ENCODE measurements at regions not wholly inside any gene's neighbourhood (a gene's known extent, or its start where the extent isn't known, plus 50 kb on each side); places are given as distances from the start of the nearest gene placed in this dataset.
"Not testable (repeated sequence)": the region's sequence is repeated elsewhere in the genome, so short reads cannot be mapped to it uniquely, and the experiment has no call there.

GRCh38 chr10:3270577-3271316, 98.2 kb upstream of the PITRM1 start:
- DNase-seq (ENCODE audit: low read depth in 2 of 2), result no peak

GRCh38 chr10:3268025-3268424, 95.4 kb upstream of the PITRM1 start:
- DNase-seq (ENCODE audit: low read depth in 2 of 2), result no peak

DNA sequence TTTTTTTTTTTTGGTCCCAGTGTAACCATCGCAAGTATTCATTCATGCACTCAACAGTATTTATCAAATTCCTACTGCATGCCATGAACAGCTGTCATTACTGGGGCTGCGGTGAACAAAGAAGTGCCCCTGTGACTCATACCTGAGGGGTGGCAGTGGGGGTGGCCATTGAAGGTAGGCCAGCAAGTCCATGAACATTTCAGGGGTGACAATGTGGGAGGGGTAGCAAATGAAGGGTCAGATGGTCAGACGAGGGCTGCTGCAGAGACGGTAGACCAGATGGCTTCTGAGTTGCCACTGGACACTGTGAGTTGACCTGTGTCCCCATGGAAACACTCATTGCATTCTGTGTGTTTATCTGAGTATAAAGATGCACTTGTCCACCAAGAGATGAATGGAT, 92.5 kb upstream of the PITRM1 start:
- DNase-seq (ENCODE audit: low read depth in 2 of 2), result no peak

- DNase-seq (ENCODE audit: low read depth in 2 of 2), result no peak
Measured at GRCh38 chr10:3264161-3264761, 91.7 kb upstream of the PITRM1 start.

- DNase-seq (ENCODE audit: low read depth in 2 of 2), result no peak
Measured at GRCh38 chr10:3263747-3264146, 91.2 kb upstream of the PITRM1 start.

DNA sequence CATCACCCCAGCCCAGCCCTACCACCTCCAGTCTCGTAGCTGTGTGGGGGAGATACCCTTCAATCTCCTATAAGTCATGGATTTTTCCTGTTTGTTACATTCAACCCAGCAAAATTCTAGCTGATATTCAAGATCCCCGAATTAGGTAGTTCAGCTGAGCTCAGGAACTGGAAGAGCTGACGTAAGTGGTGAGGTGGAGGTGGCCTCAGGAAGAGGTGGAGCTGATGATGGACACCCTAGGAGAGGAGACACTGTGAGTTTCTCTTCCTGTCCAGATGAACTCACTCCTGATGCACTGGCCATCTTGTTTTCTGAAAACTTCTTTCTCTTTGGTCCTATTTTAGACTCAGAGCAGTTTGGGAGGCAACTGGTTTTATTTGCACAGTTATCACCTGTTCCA, 90.5 kb upstream of the PITRM1 start:
- DNase-seq (ENCODE audit: low read depth in 2 of 2), result no peak

DNA sequence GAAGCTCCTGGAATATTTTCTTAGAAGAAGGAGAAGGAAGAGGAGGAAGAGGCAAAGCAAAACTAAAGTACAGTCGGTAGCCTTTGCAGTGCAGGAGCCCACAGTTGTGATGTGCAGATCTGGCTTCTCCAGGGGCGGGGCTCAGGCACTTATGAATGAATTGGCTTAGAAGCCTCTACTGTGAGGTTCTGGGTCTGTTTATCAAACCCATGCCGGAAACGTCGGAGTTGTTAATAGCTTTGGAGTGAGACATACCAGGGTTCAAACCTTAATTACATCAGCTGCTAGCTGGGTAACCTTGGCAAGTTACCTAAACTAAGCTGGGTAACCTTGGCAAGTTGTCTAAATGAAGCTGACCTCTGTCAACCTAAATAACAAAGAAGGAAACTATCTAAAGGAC, 89.3 kb upstream of the PITRM1 start:
- no peak for DNase-seq (ENCODE audit: low read depth in 2 of 2)

DNA sequence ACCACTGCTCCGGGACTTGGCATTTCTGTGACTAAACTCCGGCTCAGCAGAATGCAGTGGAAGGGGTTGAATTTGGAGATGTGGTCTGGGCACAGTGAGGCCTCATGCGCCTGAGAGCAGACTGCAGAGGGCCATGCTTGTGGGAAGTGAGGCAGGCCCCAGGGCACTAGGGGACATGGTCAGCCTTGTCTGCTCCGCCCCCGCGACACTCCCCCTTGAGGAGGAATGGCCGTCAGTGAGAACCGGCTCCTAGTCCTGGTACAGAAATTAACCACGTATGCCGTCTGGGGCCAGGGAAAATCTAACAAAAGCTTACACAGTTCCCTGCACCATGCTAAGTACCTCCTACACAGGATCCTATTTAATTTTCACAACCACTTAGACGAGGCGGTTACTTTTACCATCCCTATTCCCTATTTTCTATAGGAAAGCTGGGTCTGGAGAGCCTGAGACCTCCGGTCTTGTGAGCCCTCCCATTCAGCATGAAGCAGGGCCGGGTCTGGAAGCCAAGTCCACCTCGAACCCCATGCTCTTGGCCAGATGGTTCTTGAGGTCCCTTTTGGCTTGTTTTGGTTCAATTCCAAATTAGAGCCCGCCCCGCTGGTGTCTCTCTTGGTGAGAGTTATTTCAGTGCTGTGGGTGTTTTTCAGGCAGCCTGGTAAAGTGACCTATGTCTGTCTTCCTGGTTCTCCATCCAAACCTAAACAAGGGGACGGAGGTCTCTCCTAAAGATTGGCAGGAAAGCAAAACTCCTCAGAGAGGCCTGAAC, 87.7 kb upstream of the PITRM1 start:
- DNase-seq (ENCODE audit: low read depth in 2 of 2), result no peak

- no peak for DNase-seq (ENCODE audit: low read depth in 2 of 2)
Measured at GRCh38 chr10:3259499-3259898, 86.9 kb upstream of the PITRM1 start.

GRCh38 chr10:3258394-3258793, 85.8 kb upstream of the PITRM1 start:
- no peak for DNase-seq (ENCODE audit: low read depth in 2 of 2)

DNA sequence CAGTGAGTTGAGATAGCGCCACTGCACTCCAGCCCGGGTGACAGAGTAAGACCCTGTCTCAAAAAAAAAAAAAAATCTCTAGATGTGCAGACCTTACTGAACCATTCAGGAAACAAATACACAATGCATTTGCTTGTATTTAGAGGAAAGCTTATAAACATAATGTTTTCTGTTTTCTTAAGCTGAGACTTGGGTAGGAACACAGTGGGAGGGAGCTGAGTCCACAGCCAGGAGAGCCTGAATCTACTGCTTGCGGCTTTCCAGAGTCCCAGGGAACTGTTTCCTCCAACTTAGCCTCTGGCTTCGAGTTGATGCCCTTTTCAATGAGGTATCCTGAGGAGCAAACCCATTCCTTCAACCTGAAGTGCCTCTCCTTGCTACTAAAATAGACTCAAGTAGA, 83.0 kb upstream of the PITRM1 start:
- no peak for DNase-seq (ENCODE audit: low read depth in 2 of 2)

DNA sequence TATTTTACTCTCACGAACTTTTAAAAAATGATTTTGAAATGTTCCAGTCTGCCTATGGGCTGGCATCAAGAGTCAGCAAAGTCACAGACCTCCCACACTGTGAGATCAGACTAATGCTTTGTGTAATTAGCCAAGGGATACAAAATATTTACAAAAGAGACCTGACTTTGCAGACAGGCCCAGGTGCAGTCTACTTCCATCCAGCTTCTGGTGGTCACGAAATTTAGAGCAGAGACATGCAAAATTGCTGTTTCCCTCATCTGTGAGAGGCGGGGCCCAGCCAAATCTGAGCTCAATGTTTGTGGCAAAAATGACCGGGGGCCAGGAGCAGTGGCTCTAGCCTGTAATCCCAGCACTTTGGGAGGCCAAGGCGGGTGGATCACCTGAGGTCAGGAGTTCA, 82.5 kb upstream of the PITRM1 start:
- DNase-seq (ENCODE audit: low read depth in 2 of 2), result no peak

DNA sequence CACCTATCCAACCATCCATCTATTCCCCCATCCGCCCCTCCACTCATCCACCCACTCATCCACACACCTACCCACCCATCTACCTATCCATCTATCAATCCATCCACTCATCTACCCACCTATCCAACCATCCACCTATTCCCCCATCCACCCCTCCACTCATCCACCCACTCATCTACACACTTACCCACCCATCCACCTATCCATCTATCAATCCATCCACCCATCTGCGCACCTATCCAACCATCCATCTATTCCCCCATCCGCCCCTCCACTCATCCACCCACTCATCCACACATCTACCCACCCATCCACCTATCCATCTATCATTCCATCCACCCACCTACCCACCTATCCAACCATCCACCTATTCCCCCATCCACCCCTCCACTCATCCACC, 81.4 kb upstream of the PITRM1 start:
- not testable (repeated sequence) for DNase-seq (ENCODE audit: low read depth in 2 of 2)

GRCh38 chr10:3251172-3251571, 78.6 kb upstream of the PITRM1 start:
- no peak for DNase-seq (ENCODE audit: low read depth in 2 of 2)

GRCh38 chr10:3249307-3249889, 76.8 kb upstream of the PITRM1 start:
- no peak for DNase-seq (ENCODE audit: low read depth in 2 of 2)

DNA sequence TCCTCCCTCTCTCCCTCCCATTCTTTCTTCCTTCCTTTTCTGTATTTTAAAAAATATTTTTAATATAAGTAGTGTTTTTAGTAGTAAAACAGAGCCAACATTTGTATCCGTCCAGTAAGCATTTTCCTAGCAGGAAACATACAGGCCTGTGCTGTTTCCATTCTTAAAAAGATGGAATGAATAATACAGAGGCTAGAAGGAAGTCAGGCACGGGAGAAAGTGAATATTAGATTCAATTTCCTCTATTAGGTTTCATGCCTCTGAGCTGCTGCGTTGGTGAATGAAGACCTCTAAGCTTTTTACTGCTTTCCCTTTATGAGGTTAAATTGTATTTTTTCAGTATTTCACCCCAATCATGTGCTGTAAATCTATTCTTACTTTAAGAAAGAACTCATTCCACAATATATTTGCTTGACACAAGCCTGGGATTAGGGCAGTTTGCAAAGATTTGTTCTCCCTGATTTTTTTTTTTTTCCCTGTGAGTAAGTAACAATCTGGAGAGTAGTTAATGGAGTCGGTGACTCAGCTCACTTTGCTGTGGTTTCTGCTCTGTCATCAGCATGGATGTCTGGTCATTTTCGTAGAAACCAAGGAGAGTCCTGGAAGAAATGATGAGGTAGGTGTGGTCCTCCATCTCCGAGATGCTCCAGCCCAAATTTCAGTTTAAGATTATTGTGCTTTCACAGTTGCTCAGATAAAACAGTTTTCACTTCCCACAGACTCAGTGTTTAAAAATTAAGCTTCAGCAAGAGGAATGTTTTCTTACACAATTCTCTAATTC, 76.1 kb upstream of the PITRM1 start:
- DNase-seq (ENCODE audit: low read depth in 2 of 2), result no peak

DNA sequence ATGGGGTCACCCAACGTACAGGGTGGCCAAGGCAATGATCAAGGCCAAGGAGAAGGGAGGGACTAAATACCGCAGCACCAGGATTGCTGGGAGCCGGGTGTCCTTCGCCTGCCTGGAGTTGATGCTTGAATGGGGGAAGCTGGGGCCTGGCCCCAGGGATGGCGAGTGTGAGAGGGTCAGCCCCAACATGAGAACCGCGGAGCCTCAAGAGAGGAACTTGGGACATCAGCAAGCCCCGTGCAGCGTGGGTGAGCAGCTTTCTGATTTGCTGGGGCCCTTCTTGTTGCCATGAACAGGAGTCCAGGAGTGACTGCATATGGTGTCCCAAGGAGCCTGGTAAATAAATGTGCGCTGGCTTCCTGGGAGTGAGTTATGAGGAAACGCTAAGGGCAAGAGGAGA, 72.8 kb upstream of the PITRM1 start:
- DNase-seq (ENCODE audit: low read depth in 2 of 2), result no peak

DNA sequence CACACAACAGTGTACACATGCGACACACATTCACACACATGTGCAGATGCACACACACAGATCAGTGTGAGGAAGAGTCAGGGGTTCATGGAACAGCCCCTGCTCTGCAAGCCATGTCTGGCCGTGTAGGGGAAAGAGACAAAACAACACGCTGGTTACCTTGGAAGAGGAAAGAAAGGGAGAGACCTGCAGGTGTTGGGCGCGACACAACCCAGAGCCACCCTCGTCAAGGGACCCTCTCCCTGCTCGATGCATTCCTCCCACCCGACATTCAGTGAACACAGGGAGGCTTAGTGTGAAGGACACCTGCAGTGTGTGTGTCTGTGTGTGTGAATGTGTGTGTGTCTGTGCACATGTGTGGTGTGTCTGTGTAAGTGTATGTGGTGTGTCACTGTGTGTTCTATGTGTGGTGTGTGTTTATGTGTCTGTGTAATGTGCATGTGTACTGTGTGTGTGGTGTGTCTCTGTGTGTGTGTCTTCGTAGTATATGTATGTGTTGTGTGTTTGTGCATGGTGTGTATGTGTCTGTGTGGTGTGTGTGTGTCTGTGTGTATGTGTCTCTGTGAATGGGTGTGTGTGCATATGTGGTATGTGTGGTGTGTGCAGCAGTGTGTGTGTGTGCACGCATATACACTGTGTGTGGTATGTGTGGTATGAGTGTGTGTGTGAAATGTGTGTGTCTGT, 69.5 kb upstream of the PITRM1 start:
- no peak for DNase-seq (ENCODE audit: low read depth in 2 of 2)

GRCh38 chr10:3241274-3241921, 68.8 kb upstream of the PITRM1 start:
- no peak for DNase-seq (ENCODE audit: low read depth in 2 of 2)
